ENCODE measurements at regions not wholly inside any gene's neighbourhood (a gene's known extent, or its start where the extent isn't known, plus 50 kb on each side); places are given as distances from the start of the nearest gene placed in this dataset.

GRCh38 chr1:102099916-102100315 lies 103.2 kb upstream of the OLFM3 start:
- H3K4me3 ChIP-seq (ENCODE audit: low read length) = no peak overlapping the region
- no peak for TF ChIP-seq CTCF (conservative IDR thresholded peaks at IDR 0.05; ENCODE audit: low read depth, low read length)
- no peak for DNase-seq (ENCODE audit: low read depth)

- no peak overlapping the region for H3K4me3 ChIP-seq (ENCODE audit: low read length)
- no peak for DNase-seq (ENCODE audit: low read depth)
- TF ChIP-seq CTCF (conservative IDR thresholded peaks at IDR 0.05; ENCODE audit: low read depth, low read length) = no peak
These were observed 101.8 kb upstream of the OLFM3 start for GRCh38 chr1:102098536-102098935.

GRCh38 chr1:102098081-102098480 lies 101.4 kb upstream of the OLFM3 start:
- TF ChIP-seq CTCF (conservative IDR thresholded peaks at IDR 0.05; ENCODE audit: low read depth, low read length) = no peak
- H3K4me3 ChIP-seq (ENCODE audit: low read length) = no peak overlapping the region
- no peak for DNase-seq (ENCODE audit: low read depth)

- DNase-seq (ENCODE audit: low read depth) = no peak
- H3K4me3 ChIP-seq (ENCODE audit: low read length) = no peak overlapping the region
- TF ChIP-seq CTCF (conservative IDR thresholded peaks at IDR 0.05; ENCODE audit: low read depth, low read length) = no peak
These were observed 100.7 kb upstream of the OLFM3 start for GRCh38 chr1:102097451-102097850.

- no peak for TF ChIP-seq CTCF (conservative IDR thresholded peaks at IDR 0.05; ENCODE audit: low read depth, low read length)
- H3K4me3 ChIP-seq (ENCODE audit: low read length) = no peak overlapping the region
- no peak for DNase-seq (ENCODE audit: low read depth)
These were observed 99.4 kb upstream of the OLFM3 start for GRCh38 chr1:102096162-102096561.

- no peak for TF ChIP-seq CTCF (conservative IDR thresholded peaks at IDR 0.05; ENCODE audit: low read depth, low read length)
- no peak overlapping the region for H3K4me3 ChIP-seq (ENCODE audit: low read length)
- DNase-seq (ENCODE audit: low read depth) = no peak
These were observed 93.1 kb upstream of the OLFM3 start for GRCh38 chr1:102089791-102090190.

- TF ChIP-seq CTCF (conservative IDR thresholded peaks at IDR 0.05; ENCODE audit: low read depth, low read length) = no peak
- no peak for DNase-seq (ENCODE audit: low read depth)
- H3K4me3 ChIP-seq (ENCODE audit: low read length) = no peak overlapping the region
These were observed 89.2 kb upstream of the OLFM3 start for GRCh38 chr1:102085896-102086295.

Measured in retinal pigment epithelial cell (primary cell).